ENCODE measurements at regions not wholly inside any gene's neighbourhood (a gene's known extent, or its start where the extent isn't known, plus 50 kb on each side); places are given as distances from the start of the nearest gene placed in this dataset.
"Not testable (repeated sequence)": the region's sequence is repeated elsewhere in the genome, so short reads cannot be mapped to it uniquely, and the experiment has no call there.

GRCh38 chr1:116185161-116185701 is 74.0 kb downstream of the MAB21L3 start:
- DNase-seq = no peak

GRCh38 chr1:116189481-116189880 is 78.3 kb downstream of the MAB21L3 start:
- DNase-seq = no peak

GRCh38 chr1:116191294-116191693 is 80.1 kb downstream of the MAB21L3 start:
- DNase-seq = no peak

- DNase-seq = no peak
Observed at GRCh38 chr1:116193768-116194167, 82.6 kb downstream of the MAB21L3 start.

GRCh38 chr1:116194568-116194967 is 83.4 kb downstream of the MAB21L3 start:
- no peak for DNase-seq

GRCh38 chr1:116195077-116195868 is 84.1 kb downstream of the MAB21L3 start:
- no peak for DNase-seq

GRCh38 chr1:116200343-116200742 is 89.1 kb downstream of the MAB21L3 start:
- not testable (repeated sequence) for DNase-seq

- no peak for DNase-seq
Observed at GRCh38 chr1:116201911-116202310, 90.7 kb downstream of the MAB21L3 start.

GRCh38 chr1:116203181-116203723 is 92.1 kb downstream of the MAB21L3 start:
- DNase-seq = no peak

GRCh38 chr1:116203920-116204319 is 92.7 kb downstream of the MAB21L3 start:
- DNase-seq = no peak

- DNase-seq = no peak
Observed at GRCh38 chr1:116205941-116206679, 94.9 kb downstream of the MAB21L3 start.

GRCh38 chr1:116207126-116207735 is 96.0 kb downstream of the MAB21L3 start:
- no peak for DNase-seq

- DNase-seq = no peak
Observed at GRCh38 chr1:116208136-116208535, 96.9 kb downstream of the MAB21L3 start.

GRCh38 chr1:116211294-116211693 is 100.1 kb downstream of the MAB21L3 start:
- DNase-seq = no peak

GRCh38 chr1:116218922-116219321 is 107.7 kb downstream of the MAB21L3 start:
- no peak for DNase-seq

- DNase-seq = no peak
Observed at GRCh38 chr1:116219651-116220434, 108.6 kb downstream of the MAB21L3 start.

- no peak for DNase-seq
Observed at GRCh38 chr1:116224111-116224510, 112.9 kb downstream of the MAB21L3 start.

- DNase-seq = no peak
Observed at GRCh38 chr1:116224561-116224960, 113.4 kb downstream of the MAB21L3 start.

- DNase-seq = no peak
Observed at GRCh38 chr1:116226017-116226416, 114.8 kb downstream of the MAB21L3 start.

- DNase-seq = peak; percentile 1
Observed at GRCh38 chr1:116228511-116228910, 117.3 kb downstream of the MAB21L3 start.

- DNase-seq = no peak
Observed at GRCh38 chr1:116230712-116231111, 119.5 kb downstream of the MAB21L3 start.

GRCh38 chr1:116231752-116232151 is 120.6 kb downstream of the MAB21L3 start:
- DNase-seq = no peak
